ENCODE measurements at regions not wholly inside any gene's neighbourhood (a gene's known extent, or its start where the extent isn't known, plus 50 kb on each side); places are given as distances from the start of the nearest gene placed in this dataset.

- no peak for DNase-seq
- H3K9me3 ChIP-seq = no peaks in the 10 kb centered on the region
- no peak overlapping the region for H3K4me3 ChIP-seq (replicated peaks in 1 of 3)
- no peaks in the 10 kb centered on the region for H3K27me3 ChIP-seq
- intact Hi-C loops (cut with DNase I) = no loop called here
- no peak for TF ChIP-seq CTCF (IDR thresholded peaks at IDR 0.05)
- TF ChIP-seq POLR2A (IDR thresholded peaks at IDR 0.05) = no peak
- H3K4me1 ChIP-seq = peaks cover 0 to 7% of the 10 kb centered on the region in 2 donors
- H3K36me3 ChIP-seq = no peaks in the 10 kb centered on the region
- H3K27ac ChIP-seq = no peak overlapping the region
- WGBS, 2 donors = 63 to 81% methylated on average over 3 of the region's 3 CpGs
Observed at GRCh38 chr15:61511089-61511488, 282.0 kb upstream of the RORA start.

- H3K27me3 ChIP-seq = no peaks in the 10 kb centered on the region
- no peak for TF ChIP-seq CTCF (IDR thresholded peaks at IDR 0.05)
- no peak for TF ChIP-seq POLR2A (IDR thresholded peaks at IDR 0.05)
- no peaks in the 10 kb centered on the region for H3K36me3 ChIP-seq
- peaks cover 0 to 7% of the 10 kb centered on the region in 2 donors for H3K4me1 ChIP-seq
- H3K9me3 ChIP-seq = no peaks in the 10 kb centered on the region
- WGBS, 2 donors = 67 to 75% methylated on average over 7 of the region's 7 CpGs
- intact Hi-C loops (cut with DNase I) = no loop called here
- no peak for DNase-seq
- no peak overlapping the region for H3K27ac ChIP-seq
- no peak overlapping the region for H3K4me3 ChIP-seq (replicated peaks in 1 of 3)
Observed at GRCh38 chr15:61509327-61509840, 280.3 kb upstream of the RORA start.

GRCh38 chr15:61503383-61503969, 274.4 kb upstream of the RORA start:
- H3K4me1 ChIP-seq = peaks cover 0 to 7% of the 10 kb centered on the region in 2 donors
- TF ChIP-seq POLR2A (IDR thresholded peaks at IDR 0.05) (no peak), CTCF (IDR thresholded peaks at IDR 0.05) (no peak)
- H3K27ac ChIP-seq = no peak overlapping the region
- no peak for DNase-seq
- intact Hi-C loops (cut with DNase I) = no loop called here
- no peaks in the 10 kb centered on the region for H3K36me3 ChIP-seq
- H3K9me3 ChIP-seq = no peaks in the 10 kb centered on the region
- H3K27me3 ChIP-seq = no peaks in the 10 kb centered on the region
- no peak overlapping the region for H3K4me3 ChIP-seq (replicated peaks in 1 of 3)

GRCh38 chr15:61501815-61502389, 272.8 kb upstream of the RORA start:
- Histone ChIP-seq H3K4me3 (replicated peaks in 1 of 3) (no peak overlapping the region), H3K36me3 (no peaks in the 10 kb centered on the region), H3K27me3 (no peaks in the 10 kb centered on the region), H3K4me1 (peaks cover 0 to 7% of the 10 kb centered on the region in 2 donors), H3K27ac (no peak overlapping the region), H3K9me3 (no peaks in the 10 kb centered on the region)
- whole genome bisulfite sequencing, 2 donors = 71 to 75% methylated on average over 12 of the region's 12 CpGs
- intact Hi-C loops (cut with DNase I) = no loop called here
- no peak for DNase-seq
- TF ChIP-seq CTCF (IDR thresholded peaks at IDR 0.05) (no peak), POLR2A (IDR thresholded peaks at IDR 0.05) (no peak)

GRCh38 chr15:61500951-61501620, 272.0 kb upstream of the RORA start:
- Histone ChIP-seq H3K4me1 (peaks cover 0 to 7% of the 10 kb centered on the region in 2 donors), H3K4me3 (replicated peaks in 1 of 3) (no peak overlapping the region), H3K27me3 (no peaks in the 10 kb centered on the region), H3K27ac (no peak overlapping the region), H3K36me3 (no peaks in the 10 kb centered on the region), H3K9me3 (no peaks in the 10 kb centered on the region)
- DNase-seq = no peak
- intact Hi-C loops (cut with DNase I) = no loop called here
- WGBS, 2 donors = 86 to 88% methylated on average over 9 of the region's 9 CpGs
- no peak for TF ChIP-seq POLR2A (IDR thresholded peaks at IDR 0.05)
- no peak for TF ChIP-seq CTCF (IDR thresholded peaks at IDR 0.05)
